NB4 (cell line): ENCODE measurements at regions not wholly inside any gene's neighbourhood (a gene's known extent, or its start where the extent isn't known, plus 50 kb on each side); places are given as distances from the start of the nearest gene placed in this dataset.

Experiments
- CTCF ChIP-seq: IDR thresholded peaks from one replicate; pipeline ENCODE4 v1.5.1; 2012; ENCODE audit warnings: low read depth, low read length
- MAX ChIP-seq: IDR thresholded peaks from 2 replicates; pipeline ENCODE4 v1.6.1; 2011; ENCODE audit warnings: low read depth, low read length
- MYC ChIP-seq: IDR thresholded peaks from 2 replicates; pipeline ENCODE4 v1.6.1; 2011; ENCODE audit warnings: low read depth, low read length
- POLR2A ChIP-seq: IDR thresholded peaks from 2 replicates; pipeline ENCODE4 v1.6.1; 2011; ENCODE audit warnings: mild to moderate bottlenecking; ENCODE audit not compliant: insufficient read length; ENCODE audit errors: extremely low read depth

DNA sequence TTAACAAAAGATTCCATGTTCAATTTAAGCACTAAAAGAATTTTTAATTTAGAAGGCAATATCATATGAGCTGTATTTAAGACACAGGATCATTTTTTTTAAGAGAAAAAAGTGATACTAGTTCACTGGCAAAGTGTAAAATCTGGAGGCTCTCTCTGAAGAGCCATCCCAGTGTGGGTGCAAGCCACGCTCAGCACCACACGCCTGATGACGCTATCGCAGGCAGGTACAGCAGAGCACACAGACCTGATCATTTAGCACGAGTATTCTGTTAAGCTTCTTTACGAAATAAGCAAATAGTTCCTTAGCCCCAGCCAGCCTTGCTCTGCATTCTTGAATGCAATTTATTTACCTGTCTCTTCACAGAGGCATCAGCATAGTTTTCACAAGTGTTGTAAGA lies 198.6 kb downstream of the SIPA1L2 start:
- TF ChIP-seq CTCF (no peak), MAX (no peak), POLR2A (no peak), MYC (no peak)
